Stomach (tissue), 8 donors: ENCODE measurements at regions not wholly inside any gene's neighbourhood (a gene's known extent, or its start where the extent isn't known, plus 50 kb on each side); places are given as distances from the start of the nearest gene placed in this dataset.
"Not testable (repeated sequence)": the region's sequence is repeated elsewhere in the genome, so short reads cannot be mapped to it uniquely, and the experiment has no call there.

ENCODE experiments used
- DNase-seq, 2 donors: peaks; one replicate each; pipeline versions ENCODE4 v3.0.0 to v3.0.0-alpha.2; 2013 to 2019
- H3K27ac ChIP-seq, 5 donors: fragments of 200-600 bp in 4 of 5; sonication (generic) in 4 of 5; one replicate each; pipeline ENCODE4 v1.5.1; 2013 to 2019; ENCODE audit warnings: mild to moderate bottlenecking in 1 of 5, moderate library complexity in 1 of 5
- H3K27me3 ChIP-seq, 3 donors: fragments of 200-600 bp; sonication (generic); one replicate each; pipeline ENCODE4 v1.5.1; 2017 to 2019; ENCODE audit warnings: mixed run types in 1 of 3
- H3K36me3 ChIP-seq, 4 donors: fragments of 200-600 bp; sonication (generic); 1 replicate in 3 of 4; 2 replicates in 1 of 4; pipeline ENCODE4 v1.5.1; 2016 to 2019
- H3K4me1 ChIP-seq, 4 donors: fragments of 200-600 bp; sonication (generic); one replicate each; pipeline ENCODE4 v1.5.1; 2016 to 2019
- H3K4me3 ChIP-seq, 4 donors: fragments of 200-600 bp; sonication (generic) in 3 of 4; one replicate each; pipeline ENCODE4 v1.5.1; 2016 to 2019; ENCODE audit warnings: mild to moderate bottlenecking in 1 of 4
- H3K9me3 ChIP-seq, 4 donors: fragments of 200-600 bp; sonication (generic); one replicate each; pipeline ENCODE4 v1.5.1; 2016 to 2019
- CTCF ChIP-seq, 7 experiments: fragments of 450-650 bp in 4 of 7; fragments of 200-600 bp in 3 of 7; sonication (generic) in 3 of 7; IDR thresholded peaks; one replicate each; pipeline ENCODE4 v1.5.1; 2016 to 2019; ENCODE audit warnings: antibody characterized with exemption in 7 of 7, control low read depth in 2 of 7, mild to moderate bottlenecking in 1 of 7
- EP300 ChIP-seq: sonication (generic); formaldehyde crosslinking; IDR thresholded peaks from one replicate; pipeline ENCODE4 v1.6.1; 2017; ENCODE audit warnings: antibody characterized with exemption
- POLR2A ChIP-seq, 4 donors: fragments of 450-650 bp; IDR thresholded peaks; one replicate each; pipeline ENCODE4 v1.6.1; 2016; ENCODE audit warnings: antibody characterized with exemption in 4 of 4, control low read depth in 2 of 4, mild to moderate bottlenecking in 1 of 4, moderate library complexity in 1 of 4
- POLR2AphosphoS5 ChIP-seq, 3 donors: sonication (generic); formaldehyde crosslinking; IDR thresholded peaks; one replicate each; pipeline ENCODE4 v1.6.1; 2016; ENCODE audit warnings: antibody characterized with exemption in 3 of 3
- WGBS, 5 donors: extraction: QIAGEN DNeasy Blood & Tissue Kit in 3 of 5; methylation state at CpG; one replicate each; pipeline versions ENCODE4 v1.1.5 to v1.1.7; 2013 to 2018; 5-methylcytosine and 5-hydroxymethylcytosine counted together
- intact Hi-C: fragments of 100-400 bp; cut with DNase I; formaldehyde crosslinking; loops from one replicate; pipeline ENCODE4 v1.15.1; 2023; ENCODE audit warnings: low total_unique reads
- donor health status: healthy with polysubstance abuse.
- donor health status: Bipolar disorder and iron deficiency.
- donor health status: healthy.

DNA sequence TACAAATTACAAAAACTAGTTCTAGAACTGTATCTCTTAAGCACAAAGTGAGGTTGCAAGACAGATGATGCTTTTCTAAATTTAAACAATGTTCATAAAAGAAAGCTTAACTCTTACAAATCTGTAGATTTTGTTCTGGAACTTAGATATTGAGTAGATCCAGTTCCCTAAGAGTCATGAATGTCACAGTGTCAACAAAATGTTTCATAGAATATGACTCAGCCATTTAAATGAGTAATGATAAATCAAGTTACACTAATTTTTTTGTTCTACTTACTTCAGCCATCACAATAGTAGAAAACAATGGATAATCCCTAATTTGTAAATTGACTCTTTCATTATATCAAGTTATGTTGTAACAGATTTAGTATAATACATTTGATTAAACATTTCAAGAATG is 239.7 kb downstream of the MEF2C start:
- Histone ChIP-seq H3K27ac (no peak overlapping the region), H3K9me3 (no peaks in the 10 kb centered on the region), H3K36me3 (no peaks in the 10 kb centered on the region), H3K4me3 (no peak overlapping the region), H3K27me3 (peaks cover 0 to 12% (median 0%) of the 10 kb centered on the region in 3 donors), H3K4me1 (no peaks in the 10 kb centered on the region)
- TF ChIP-seq CTCF (IDR thresholded peaks at IDR 0.05) (no peak), POLR2AphosphoS5 (IDR thresholded peaks at IDR 0.05) (no peak), POLR2A (IDR thresholded peaks at IDR 0.05) (no peak), EP300 (no peak)
- no peak for DNase-seq
- intact Hi-C loops, result no loop called here

DNA sequence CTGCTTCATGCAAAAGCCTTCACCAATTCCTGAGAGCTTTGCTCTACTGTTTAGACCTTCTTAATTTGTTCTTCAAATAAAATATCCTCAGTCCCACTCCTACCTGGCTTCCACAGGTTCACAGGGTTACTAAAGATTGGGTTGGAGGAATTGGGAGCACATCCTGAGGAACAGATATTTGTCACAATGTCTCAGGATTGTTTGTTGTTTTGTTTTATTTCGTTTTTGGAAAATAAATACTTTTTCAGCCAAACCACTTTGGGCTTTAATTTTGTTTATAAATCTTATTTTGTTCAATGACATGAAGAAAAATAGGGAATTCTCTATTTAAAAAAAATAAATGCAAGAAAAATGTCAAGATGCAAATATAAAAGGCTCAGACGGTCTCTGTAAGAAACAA is 249.0 kb downstream of the MEF2C start:
- H3K36me3 ChIP-seq, result no peaks in the 10 kb centered on the region
- no peaks in the 10 kb centered on the region for H3K4me1 ChIP-seq
- no peaks in the 10 kb centered on the region for H3K9me3 ChIP-seq
- intact Hi-C loops, result no loop called here
- H3K27me3 ChIP-seq, result no peaks in the 10 kb centered on the region
- no peak for TF ChIP-seq EP300
- no peak for TF ChIP-seq POLR2AphosphoS5 (IDR thresholded peaks at IDR 0.05)
- no peak for TF ChIP-seq CTCF (IDR thresholded peaks at IDR 0.05)
- TF ChIP-seq POLR2A (IDR thresholded peaks at IDR 0.05), result no peak
- DNase-seq, result no peak
- 29 to 42% (median 34%) methylated on average over 2 of the region's 2 CpGs for WGBS, 5 donors
- no peak overlapping the region for H3K4me3 ChIP-seq
- H3K27ac ChIP-seq, result no peak overlapping the region

- intact Hi-C loops, H3K36me3 ChIP-seq, DNase-seq, H3K27ac ChIP-seq, H3K4me3 ChIP-seq, H3K4me1 ChIP-seq, H3K27me3 ChIP-seq: not testable (repeated sequence)
- 70 to 91% (median 87%) methylated on average over 5 of the region's 5 CpGs for WGBS, 5 donors
- H3K9me3 ChIP-seq, result peaks cover 0 to 26% (median 22%) of the 10 kb centered on the region in 4 donors
These were observed 260.1 kb downstream of the MEF2C start for GRCh38 chr5:88622890-88623289.

DNA sequence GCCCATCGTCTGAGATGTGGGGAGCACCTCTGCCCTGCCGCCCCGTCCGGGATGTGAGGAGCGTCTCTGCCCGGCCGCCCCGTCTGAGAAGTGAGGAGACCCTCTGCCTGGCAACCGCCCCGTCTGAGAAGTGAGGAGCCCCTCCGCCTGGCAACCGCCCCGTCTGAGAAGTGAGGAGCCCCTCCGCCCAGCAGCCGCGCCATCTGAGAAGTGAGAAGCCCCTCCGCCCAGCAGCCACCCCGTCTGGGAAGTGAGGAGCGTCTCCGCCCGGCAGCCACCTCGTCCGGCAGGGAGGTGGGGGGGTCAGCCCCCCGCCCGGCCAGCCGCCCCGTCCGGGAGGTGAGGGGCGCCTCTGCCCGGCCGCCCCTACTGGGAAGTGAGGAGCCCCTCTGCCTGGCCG is 267.2 kb downstream of the MEF2C start:
- H3K27me3 ChIP-seq, H3K4me3 ChIP-seq, H3K36me3 ChIP-seq, intact Hi-C loops, H3K4me1 ChIP-seq, DNase-seq, H3K27ac ChIP-seq: not testable (repeated sequence)
- peaks cover 2 to 26% (median 14%) of the 10 kb centered on the region in 4 donors for H3K9me3 ChIP-seq
- 94 to 100% (median 95%) methylated on average over 6 to 16 of the region's 32 CpGs; no CpG with 5 or more reads in 2 of the 5 donors for whole genome bisulfite sequencing, 5 donors

GRCh38 chr5:88613051-88613450 is 269.9 kb downstream of the MEF2C start:
- Histone ChIP-seq H3K9me3 (peaks cover 2 to 19% (median 10%) of the 10 kb centered on the region in 4 donors), H3K4me3 (no peak overlapping the region), H3K27ac (no peak overlapping the region), H3K4me1 (no peaks in the 10 kb centered on the region), H3K36me3 (no peaks in the 10 kb centered on the region), H3K27me3 (no peaks in the 10 kb centered on the region)
- intact Hi-C loops, result no loop called here
- TF ChIP-seq CTCF (IDR thresholded peaks at IDR 0.05), result no peak
- TF ChIP-seq POLR2A (IDR thresholded peaks at IDR 0.05), result no peak
- TF ChIP-seq POLR2AphosphoS5 (IDR thresholded peaks at IDR 0.05), result no peak
- TF ChIP-seq EP300, result no peak
- DNase-seq, result no peak

- intact Hi-C loops, result no loop called here
- Histone ChIP-seq H3K9me3 (peaks cover 2 to 10% (median 8%) of the 10 kb centered on the region in 4 donors), H3K36me3 (no peaks in the 10 kb centered on the region), H3K27me3 (no peaks in the 10 kb centered on the region), H3K27ac (no peak overlapping the region), H3K4me1 (no peaks in the 10 kb centered on the region), H3K4me3 (no peak overlapping the region)
- no peak for DNase-seq
- WGBS, 5 donors, result 80 to 84% (median 83%) methylated on average over 3 of the region's 3 CpGs
- TF ChIP-seq POLR2AphosphoS5 (IDR thresholded peaks at IDR 0.05) (no peak), EP300 (no peak), POLR2A (IDR thresholded peaks at IDR 0.05) (no peak), CTCF (IDR thresholded peaks at IDR 0.05) (no peak)
These were observed 272.4 kb downstream of the MEF2C start for GRCh38 chr5:88610586-88610985.
